ENCODE measurements at regions not wholly inside any gene's neighbourhood (a gene's known extent, or its start where the extent isn't known, plus 50 kb on each side); places are given as distances from the start of the nearest gene placed in this dataset.

DNA sequence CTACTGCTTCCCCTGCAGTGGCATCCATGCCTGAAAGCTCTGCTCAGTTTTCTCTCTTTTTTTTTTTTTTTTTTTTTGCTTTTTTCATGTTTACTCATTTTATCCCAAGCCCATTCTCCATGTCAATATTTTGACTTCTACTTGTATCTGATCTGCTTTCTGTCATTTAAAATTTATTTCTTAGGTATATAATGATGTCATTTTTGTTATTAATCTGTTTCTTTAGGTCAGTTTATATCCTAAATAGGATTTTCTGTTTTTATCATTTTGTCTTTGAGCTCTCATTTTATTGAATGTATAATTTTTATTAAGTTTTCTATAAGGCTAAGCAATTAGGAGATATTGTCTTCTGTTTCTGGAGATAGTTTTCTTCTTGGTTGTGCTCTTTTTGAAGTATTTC lies 138.5 kb upstream of the PMEPA1 start:
- no peak for DNase-seq
- no peak for TF ChIP-seq CTCF (IDR thresholded peaks at IDR 0.05)
- Mint-ChIP-seq H3K27ac (peak overlapping the region; percentile 57), H3K4me1 (peaks cover 29% of the 10 kb centered on the region), H3K36me3 (ENCODE audit: low read depth) (no peaks in the 10 kb centered on the region), H3K27me3 (ENCODE audit: low read depth, poor library complexity) (peaks cover 15% of the 10 kb centered on the region), H3K4me3 (no peak overlapping the region), H3K9me3 (peaks cover 3% of the 10 kb centered on the region)

- Mint-ChIP-seq H3K9me3 (peaks cover 3% of the 10 kb centered on the region), H3K27me3 (ENCODE audit: low read depth, poor library complexity) (peaks cover 15% of the 10 kb centered on the region), H3K36me3 (ENCODE audit: low read depth) (no peaks in the 10 kb centered on the region), H3K27ac (peak overlapping the region; percentile 24), H3K4me3 (no peak overlapping the region), H3K4me1 (peaks cover 29% of the 10 kb centered on the region)
- TF ChIP-seq CTCF (IDR thresholded peaks at IDR 0.05) = no peak
- DNase-seq = no peak
These were observed 137.3 kb upstream of the PMEPA1 start for GRCh38 chr20:57847104-57847503.

GRCh38 chr20:57844626-57845596 lies 135.1 kb upstream of the PMEPA1 start:
- DNase-seq = no peak
- no peak overlapping the region for H3K27ac Mint-ChIP-seq
- H3K4me3 Mint-ChIP-seq = no peak overlapping the region
- H3K4me1 Mint-ChIP-seq = peaks cover 26% of the 10 kb centered on the region
- peaks cover 3% of the 10 kb centered on the region for H3K9me3 Mint-ChIP-seq
- H3K27me3 Mint-ChIP-seq (ENCODE audit: low read depth, poor library complexity) = peaks cover 15% of the 10 kb centered on the region
- H3K36me3 Mint-ChIP-seq (ENCODE audit: low read depth) = no peaks in the 10 kb centered on the region
- no peak for TF ChIP-seq CTCF (IDR thresholded peaks at IDR 0.05)

DNA sequence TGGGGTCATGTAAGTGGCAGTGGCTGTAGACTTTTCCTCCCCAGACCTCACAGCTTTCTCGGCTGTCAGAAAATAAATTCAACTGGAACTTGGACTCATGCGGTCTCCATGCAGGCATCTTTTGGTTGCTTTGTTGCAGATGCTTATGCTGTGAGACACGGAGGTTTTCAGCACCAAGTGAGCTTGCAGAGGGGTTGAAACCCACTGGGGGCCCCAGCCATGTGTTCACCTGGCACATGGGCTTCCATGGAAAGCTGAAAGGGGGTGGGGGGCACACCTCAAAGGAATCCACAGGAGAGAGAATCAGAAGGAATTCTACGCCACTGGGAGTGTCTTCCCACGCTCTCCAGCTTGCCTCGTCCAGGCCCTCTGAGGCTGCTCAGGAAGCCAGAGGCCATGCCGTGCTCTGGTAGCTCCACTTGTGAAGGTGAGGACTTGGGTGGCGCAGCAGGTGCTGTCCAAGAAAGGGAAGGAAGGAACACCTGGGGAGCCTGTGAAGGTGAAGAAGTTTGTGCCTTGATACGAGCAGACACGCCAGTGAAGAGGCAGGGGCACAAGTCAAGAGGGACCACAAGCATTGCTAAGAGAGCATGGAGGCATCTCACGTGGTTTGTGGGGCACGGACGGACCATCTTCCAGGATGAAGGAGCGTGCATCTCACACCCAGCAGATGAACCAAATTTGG lies 134.3 kb upstream of the PMEPA1 start:
- peaks cover 11% of the 10 kb centered on the region for H3K27me3 Mint-ChIP-seq (ENCODE audit: low read depth, poor library complexity)
- no peak overlapping the region for H3K27ac Mint-ChIP-seq
- no peak for TF ChIP-seq CTCF (IDR thresholded peaks at IDR 0.05)
- H3K4me1 Mint-ChIP-seq = peaks cover 21% of the 10 kb centered on the region
- no peak overlapping the region for H3K4me3 Mint-ChIP-seq
- no peaks in the 10 kb centered on the region for H3K36me3 Mint-ChIP-seq (ENCODE audit: low read depth)
- DNase-seq = no peak
- peaks cover 3% of the 10 kb centered on the region for H3K9me3 Mint-ChIP-seq

DNA sequence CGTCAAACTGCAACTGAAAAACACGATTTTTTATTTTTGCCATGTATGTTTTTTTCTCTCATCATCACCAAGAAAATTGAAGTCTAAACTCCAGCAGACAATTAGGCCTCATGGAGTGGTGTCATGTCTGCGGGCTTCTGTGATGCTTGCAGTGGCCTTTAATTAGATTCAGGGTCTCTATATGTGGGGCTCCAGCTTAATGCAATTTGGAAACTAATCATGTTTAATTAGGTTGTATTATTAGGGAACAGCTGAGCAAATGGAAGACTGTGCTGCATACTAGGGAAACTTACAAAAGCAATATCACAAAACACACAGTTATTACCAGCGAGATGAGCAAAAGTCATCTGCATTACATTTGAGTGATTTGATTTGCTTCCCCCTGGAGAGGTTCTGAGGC lies 132.9 kb upstream of the PMEPA1 start:
- Mint-ChIP-seq H3K4me1 (peaks cover 24% of the 10 kb centered on the region), H3K9me3 (peaks cover 3% of the 10 kb centered on the region), H3K4me3 (no peak overlapping the region), H3K27me3 (ENCODE audit: low read depth, poor library complexity) (peaks cover 10% of the 10 kb centered on the region), H3K36me3 (ENCODE audit: low read depth) (no peaks in the 10 kb centered on the region), H3K27ac (no peak overlapping the region)
- no peak for TF ChIP-seq CTCF (IDR thresholded peaks at IDR 0.05)
- DNase-seq = no peak
